ENCODE measurements at regions not wholly inside any gene's neighbourhood (a gene's known extent, or its start where the extent isn't known, plus 50 kb on each side); places are given as distances from the start of the nearest gene placed in this dataset.
A peak's percentile ranks its signal among the peaks of the same experiment; 100 is the strongest.

DNA sequence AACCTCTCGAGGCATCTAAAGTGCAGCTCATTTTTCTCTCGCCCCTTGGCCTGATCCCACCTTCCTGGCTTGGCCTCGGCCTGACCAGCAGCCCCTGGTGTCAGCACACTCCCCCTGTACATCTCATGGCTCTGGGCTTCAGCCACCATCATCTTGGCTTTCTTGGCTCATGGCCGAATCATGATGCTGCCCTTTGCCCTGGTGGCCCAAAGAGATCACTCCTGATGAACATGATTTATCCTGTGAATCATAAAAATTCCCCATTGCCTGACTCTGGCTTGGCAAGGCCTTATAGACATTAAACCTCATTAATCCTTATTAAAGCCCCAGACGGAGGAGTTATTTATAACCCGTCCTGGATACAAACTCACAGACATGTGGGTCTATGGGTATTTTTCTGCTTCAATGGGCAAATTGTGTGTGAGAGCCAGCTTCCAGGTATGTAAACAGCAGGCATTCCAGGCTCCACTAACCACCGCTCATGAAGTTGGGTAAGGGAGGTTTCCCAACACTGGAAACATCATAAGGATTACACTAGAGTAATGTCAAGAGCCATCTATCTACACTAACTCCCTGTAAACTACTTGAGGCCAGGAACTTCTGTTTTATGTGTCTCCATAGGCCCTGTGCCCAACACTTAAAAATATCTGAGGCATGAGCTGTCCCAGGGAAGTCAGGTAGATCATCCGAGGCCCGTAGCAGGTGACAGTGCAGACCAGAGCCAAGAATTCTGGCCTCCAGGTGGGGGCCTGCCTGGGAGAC lies 171.2 kb downstream of the TTC8 start:
- H3K9me3 ChIP-seq, result peaks cover 0 to 10% (median 0%) of the 10 kb centered on the region in 8 donors
- H3K27me3 ChIP-seq (replicated peaks in 1 of 7), result peaks cover 0 to 20% (median 0%) of the 10 kb centered on the region in 7 donors
- H3K4me3 ChIP-seq, result no peak overlapping the region
- no peak for DNase-seq
- H3K36me3 ChIP-seq, result no peaks in the 10 kb centered on the region
- H3K27ac ChIP-seq, result no peak overlapping the region
- no peaks in the 10 kb centered on the region for H3K4me1 ChIP-seq
- 70 to 79% (median 78%) methylated on average over 9 of the region's 9 CpGs for WGBS, 5 donors
- TF ChIP-seq POLR2A (IDR thresholded peaks at IDR 0.05) (no peak), POLR2AphosphoS5 (IDR thresholded peaks at IDR 0.05) (no peak)
- TF ChIP-seq, protein P1, sequence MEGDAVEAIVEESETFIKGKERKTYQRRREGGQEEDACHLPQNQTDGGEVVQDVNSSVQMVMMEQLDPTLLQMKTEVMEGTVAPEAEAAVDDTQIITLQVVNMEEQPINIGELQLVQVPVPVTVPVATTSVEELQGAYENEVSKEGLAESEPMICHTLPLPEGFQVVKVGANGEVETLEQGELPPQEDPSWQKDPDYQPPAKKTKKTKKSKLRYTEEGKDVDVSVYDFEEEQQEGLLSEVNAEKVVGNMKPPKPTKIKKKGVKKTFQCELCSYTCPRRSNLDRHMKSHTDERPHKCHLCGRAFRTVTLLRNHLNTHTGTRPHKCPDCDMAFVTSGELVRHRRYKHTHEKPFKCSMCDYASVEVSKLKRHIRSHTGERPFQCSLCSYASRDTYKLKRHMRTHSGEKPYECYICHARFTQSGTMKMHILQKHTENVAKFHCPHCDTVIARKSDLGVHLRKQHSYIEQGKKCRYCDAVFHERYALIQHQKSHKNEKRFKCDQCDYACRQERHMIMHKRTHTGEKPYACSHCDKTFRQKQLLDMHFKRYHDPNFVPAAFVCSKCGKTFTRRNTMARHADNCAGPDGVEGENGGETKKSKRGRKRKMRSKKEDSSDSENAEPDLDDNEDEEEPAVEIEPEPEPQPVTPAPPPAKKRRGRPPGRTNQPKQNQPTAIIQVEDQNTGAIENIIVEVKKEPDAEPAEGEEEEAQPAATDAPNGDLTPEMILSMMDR (IDR thresholded peaks at IDR 0.05 in 8 of 11, conservative IDR thresholded peaks at IDR 0.05 in 3 of 11), result no peak
- intact Hi-C loops (cut with DNase I; ENCODE audit: low total_unique reads), result no loop called here

DNA sequence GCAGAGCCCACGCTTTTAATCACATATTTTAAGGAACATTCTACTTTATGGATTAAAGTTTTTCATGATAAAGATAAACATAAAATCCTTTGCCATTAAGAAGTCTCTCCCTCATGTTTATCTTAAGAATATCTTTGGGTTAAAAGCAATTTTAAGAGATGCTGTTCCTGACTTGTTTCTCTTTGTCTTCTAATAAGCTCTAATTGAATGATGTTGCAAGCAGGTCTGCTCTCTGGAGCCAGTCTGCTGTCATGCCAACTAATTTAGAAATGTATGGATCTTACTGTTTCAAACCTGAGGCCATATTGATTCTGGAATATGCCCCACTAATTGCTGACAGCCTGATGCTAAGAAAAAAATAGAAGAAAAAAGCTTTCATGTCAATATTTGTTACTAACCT lies 173.6 kb downstream of the TTC8 start:
- peaks cover 0 to 10% (median 0%) of the 10 kb centered on the region in 7 donors for H3K27me3 ChIP-seq (replicated peaks in 1 of 7)
- H3K27ac ChIP-seq, result no peak overlapping the region
- no peaks in the 10 kb centered on the region for H3K4me1 ChIP-seq
- no peaks in the 10 kb centered on the region for H3K36me3 ChIP-seq
- intact Hi-C loops (cut with DNase I; ENCODE audit: low total_unique reads), result no loop called here
- peaks cover 0 to 5% (median 0%) of the 10 kb centered on the region in 8 donors for H3K9me3 ChIP-seq
- WGBS, 5 donors, result 82 to 89% (median 86%) methylated on average over 1 of the region's 1 CpG
- H3K4me3 ChIP-seq, result no peak overlapping the region
- no peak for DNase-seq
- TF ChIP-seq, protein P1 (IDR thresholded peaks at IDR 0.05 in 8 of 11, conservative IDR thresholded peaks at IDR 0.05 in 3 of 11), result no peak
- TF ChIP-seq POLR2AphosphoS5 (IDR thresholded peaks at IDR 0.05), result no peak
- no peak for TF ChIP-seq POLR2A (IDR thresholded peaks at IDR 0.05)

DNA sequence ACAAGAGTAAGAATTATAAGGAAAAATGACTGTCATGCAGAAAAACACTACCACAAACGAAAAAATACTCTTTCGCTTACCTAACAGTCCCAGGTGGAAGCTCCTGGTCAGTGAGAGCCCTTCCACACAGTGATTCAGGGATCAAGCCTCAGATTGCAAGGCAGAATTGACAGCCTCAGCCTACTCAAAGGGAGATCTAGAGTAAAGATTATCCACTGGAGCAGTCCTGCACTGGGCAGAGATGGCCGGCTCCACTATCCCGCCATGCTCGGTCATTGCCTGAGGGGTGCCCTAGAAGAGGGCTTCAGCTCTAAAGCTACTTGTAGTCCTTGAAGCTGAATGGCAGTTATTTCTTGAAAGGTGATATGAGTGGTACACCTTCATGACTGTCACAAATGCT lies 174.7 kb downstream of the TTC8 start:
- H3K27ac ChIP-seq, result no peak overlapping the region
- intact Hi-C loops (cut with DNase I; ENCODE audit: low total_unique reads), result no loop called here
- H3K36me3 ChIP-seq, result no peaks in the 10 kb centered on the region
- H3K9me3 ChIP-seq, result peaks cover 0 to 5% (median 0%) of the 10 kb centered on the region in 8 donors
- H3K27me3 ChIP-seq (replicated peaks in 1 of 7), result peaks cover 0 to 8% (median 0%) of the 10 kb centered on the region in 7 donors
- TF ChIP-seq, protein P1 (IDR thresholded peaks at IDR 0.05 in 8 of 11, conservative IDR thresholded peaks at IDR 0.05 in 3 of 11), result no peak
- TF ChIP-seq POLR2A (IDR thresholded peaks at IDR 0.05), result no peak
- WGBS, 5 donors, result 86 to 92% (median 88%) methylated on average over 5 of the region's 5 CpGs
- H3K4me3 ChIP-seq, result no peak overlapping the region
- no peak for DNase-seq
- H3K4me1 ChIP-seq, result no peaks in the 10 kb centered on the region

DNA sequence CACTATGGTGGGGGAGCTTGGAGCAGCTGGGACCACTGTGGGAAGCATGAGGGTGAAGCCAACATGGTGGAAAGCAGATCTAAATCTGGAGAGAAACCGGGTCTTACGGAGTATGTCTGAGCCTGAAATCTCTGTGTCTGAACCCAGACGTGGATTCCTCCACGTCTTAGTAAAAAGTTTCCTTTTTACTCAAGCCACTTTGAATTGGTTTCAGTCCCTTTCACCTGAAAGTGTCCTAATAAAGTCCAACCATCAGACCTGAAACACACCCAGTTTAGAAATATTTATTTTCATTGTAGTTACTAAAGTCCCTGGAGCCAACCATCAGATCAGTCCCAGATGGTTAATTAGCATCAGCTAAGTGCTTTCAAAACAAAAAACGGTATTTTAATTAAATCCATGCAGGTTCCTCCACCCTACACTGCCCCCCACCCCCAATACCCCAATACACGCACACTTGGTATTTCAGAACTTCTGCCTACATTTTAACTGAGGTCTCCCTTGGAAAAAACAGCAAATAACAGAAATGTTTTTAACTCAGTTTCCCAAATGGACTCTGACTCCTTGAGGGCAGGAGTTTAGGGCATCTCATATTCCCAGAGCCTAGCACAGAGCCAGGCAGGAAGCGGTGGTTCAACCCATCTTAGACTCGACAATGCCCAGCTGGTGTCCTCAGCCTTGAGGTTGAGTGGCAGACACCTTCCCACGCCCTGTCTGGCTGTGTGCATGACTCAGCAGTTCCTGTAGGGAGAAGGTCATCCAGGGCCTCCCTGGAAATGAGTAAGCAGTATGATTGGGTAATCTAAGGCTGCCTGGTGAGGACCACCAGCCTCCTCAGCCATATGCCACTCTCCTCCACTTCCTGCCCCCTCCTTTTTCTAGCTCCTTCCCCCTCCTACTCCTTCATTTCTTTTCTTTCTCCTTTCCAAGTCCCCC lies 175.8 kb downstream of the TTC8 start:
- H3K36me3 ChIP-seq, result no peaks in the 10 kb centered on the region
- no peak for DNase-seq
- no peak overlapping the region for H3K27ac ChIP-seq
- no peak overlapping the region for H3K4me3 ChIP-seq
- H3K4me1 ChIP-seq, result no peaks in the 10 kb centered on the region
- TF ChIP-seq POLR2AphosphoS5 (IDR thresholded peaks at IDR 0.05) (peak in 1 of 3 donors; percentile 22), POLR2A (IDR thresholded peaks at IDR 0.05) (no peak)
- TF ChIP-seq, protein P1 (IDR thresholded peaks at IDR 0.05 in 8 of 11, conservative IDR thresholded peaks at IDR 0.05 in 3 of 11), result no peak
- WGBS, 5 donors, result 60 to 68% (median 63%) methylated on average over 9 of the region's 9 CpGs
- peaks cover 0 to 8% (median 0%) of the 10 kb centered on the region in 7 donors for H3K27me3 ChIP-seq (replicated peaks in 1 of 7)
- intact Hi-C loops (cut with DNase I; ENCODE audit: low total_unique reads), result no loop called here
- H3K9me3 ChIP-seq, result peaks cover 0 to 5% (median 0%) of the 10 kb centered on the region in 8 donors
